Peyer's patch (tissue), 4 donors: ENCODE measurements at regions not wholly inside any gene's neighbourhood (a gene's known extent, or its start where the extent isn't known, plus 50 kb on each side); places are given as distances from the start of the nearest gene placed in this dataset.
"Not testable (repeated sequence)": the region's sequence is repeated elsewhere in the genome, so short reads cannot be mapped to it uniquely, and the experiment has no call there.

Experiments used
- POLR2A ChIP-seq, 2 donors: fragments of 450-650 bp; IDR thresholded peaks; one replicate each; pipeline ENCODE4 v1.5.1; 2017; ENCODE audit warnings: antibody characterized with exemption in 2 of 2, mild to moderate bottlenecking in 2 of 2, moderate library complexity in 2 of 2
- TF ChIP-seq, protein P1 (sequence below), 6 experiments: fragments of 450-650 bp in 4 of 6; fragments of 200-600 bp in 2 of 6; sonication (generic) in 1 of 6; IDR thresholded peaks; one replicate each; pipeline ENCODE4 v1.5.1; 2017 to 2019; ENCODE audit warnings: antibody characterized with exemption in 6 of 6, mild to moderate bottlenecking in 3 of 6, moderate library complexity in 1 of 6

DNA sequence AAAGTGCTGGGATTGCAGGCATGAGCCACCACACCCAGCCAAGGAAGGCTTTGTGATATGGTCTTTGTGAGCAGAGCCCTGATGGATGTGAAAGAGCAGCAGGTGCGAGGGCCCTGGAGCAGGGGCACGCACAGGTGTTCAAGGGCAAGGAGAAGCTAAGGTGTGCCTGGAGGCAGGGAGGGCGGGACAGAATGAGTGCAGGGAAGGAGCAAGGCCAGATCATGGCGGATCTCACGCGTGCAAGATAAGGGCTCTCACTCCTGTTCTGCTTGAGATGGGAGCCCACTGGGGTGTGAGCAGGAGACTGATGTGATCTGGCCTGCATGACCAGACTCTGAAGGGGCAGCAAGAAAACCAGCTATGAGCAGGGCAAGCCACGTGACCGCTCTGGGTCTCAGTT lies 295.0 kb downstream of the GOLGA6L6 start:
- TF ChIP-seq, protein P1, sequence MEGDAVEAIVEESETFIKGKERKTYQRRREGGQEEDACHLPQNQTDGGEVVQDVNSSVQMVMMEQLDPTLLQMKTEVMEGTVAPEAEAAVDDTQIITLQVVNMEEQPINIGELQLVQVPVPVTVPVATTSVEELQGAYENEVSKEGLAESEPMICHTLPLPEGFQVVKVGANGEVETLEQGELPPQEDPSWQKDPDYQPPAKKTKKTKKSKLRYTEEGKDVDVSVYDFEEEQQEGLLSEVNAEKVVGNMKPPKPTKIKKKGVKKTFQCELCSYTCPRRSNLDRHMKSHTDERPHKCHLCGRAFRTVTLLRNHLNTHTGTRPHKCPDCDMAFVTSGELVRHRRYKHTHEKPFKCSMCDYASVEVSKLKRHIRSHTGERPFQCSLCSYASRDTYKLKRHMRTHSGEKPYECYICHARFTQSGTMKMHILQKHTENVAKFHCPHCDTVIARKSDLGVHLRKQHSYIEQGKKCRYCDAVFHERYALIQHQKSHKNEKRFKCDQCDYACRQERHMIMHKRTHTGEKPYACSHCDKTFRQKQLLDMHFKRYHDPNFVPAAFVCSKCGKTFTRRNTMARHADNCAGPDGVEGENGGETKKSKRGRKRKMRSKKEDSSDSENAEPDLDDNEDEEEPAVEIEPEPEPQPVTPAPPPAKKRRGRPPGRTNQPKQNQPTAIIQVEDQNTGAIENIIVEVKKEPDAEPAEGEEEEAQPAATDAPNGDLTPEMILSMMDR (IDR thresholded peaks at IDR 0.05) = not testable (repeated sequence)
- TF ChIP-seq POLR2A (IDR thresholded peaks at IDR 0.05) = not testable (repeated sequence)
